Muscle layer of duodenum (tissue), 2 donors: ENCODE measurements at regions not wholly inside any gene's neighbourhood (a gene's known extent, or its start where the extent isn't known, plus 50 kb on each side); places are given as distances from the start of the nearest gene placed in this dataset.

Source experiments
- H3K27ac ChIP-seq: one replicate; pipeline ENCODE4 v1.7.0; 2013; ENCODE audit warnings: mild to moderate bottlenecking, low read length
- H3K27me3 ChIP-seq: one replicate; pipeline ENCODE4 v1.7.0; 2013; ENCODE audit warnings: low read depth, mild to moderate bottlenecking, control low read depth, low read length
- H3K36me3 ChIP-seq, 2 donors: one replicate each; pipeline ENCODE4 v1.7.0; 2013; ENCODE audit warnings: low read length in 2 of 2, control low read depth in 1 of 2, mild to moderate bottlenecking in 1 of 2; ENCODE audit not compliant: insufficient read depth in 2 of 2, control insufficient read depth in 1 of 2
- H3K4me1 ChIP-seq, 2 donors: one replicate each; pipeline ENCODE4 v1.7.0; 2013; ENCODE audit warnings: low read length in 2 of 2, mild to moderate bottlenecking in 2 of 2, control low read depth in 1 of 2, moderate library complexity in 1 of 2; ENCODE audit not compliant: insufficient read depth in 2 of 2, control insufficient read depth in 1 of 2
- H3K4me3 ChIP-seq, 2 donors: one replicate each; pipeline ENCODE4 v1.7.0; 2013; ENCODE audit warnings: low read length in 2 of 2, low read depth in 1 of 2, mild to moderate bottlenecking in 1 of 2
- H3K9me3 ChIP-seq, 2 donors: one replicate each; pipeline ENCODE4 v1.7.0; 2013; ENCODE audit warnings: low read length in 2 of 2, control low read depth in 1 of 2, mild to moderate bottlenecking in 1 of 2; ENCODE audit not compliant: control insufficient read depth in 1 of 2
- donor health status: healthy.

DNA sequence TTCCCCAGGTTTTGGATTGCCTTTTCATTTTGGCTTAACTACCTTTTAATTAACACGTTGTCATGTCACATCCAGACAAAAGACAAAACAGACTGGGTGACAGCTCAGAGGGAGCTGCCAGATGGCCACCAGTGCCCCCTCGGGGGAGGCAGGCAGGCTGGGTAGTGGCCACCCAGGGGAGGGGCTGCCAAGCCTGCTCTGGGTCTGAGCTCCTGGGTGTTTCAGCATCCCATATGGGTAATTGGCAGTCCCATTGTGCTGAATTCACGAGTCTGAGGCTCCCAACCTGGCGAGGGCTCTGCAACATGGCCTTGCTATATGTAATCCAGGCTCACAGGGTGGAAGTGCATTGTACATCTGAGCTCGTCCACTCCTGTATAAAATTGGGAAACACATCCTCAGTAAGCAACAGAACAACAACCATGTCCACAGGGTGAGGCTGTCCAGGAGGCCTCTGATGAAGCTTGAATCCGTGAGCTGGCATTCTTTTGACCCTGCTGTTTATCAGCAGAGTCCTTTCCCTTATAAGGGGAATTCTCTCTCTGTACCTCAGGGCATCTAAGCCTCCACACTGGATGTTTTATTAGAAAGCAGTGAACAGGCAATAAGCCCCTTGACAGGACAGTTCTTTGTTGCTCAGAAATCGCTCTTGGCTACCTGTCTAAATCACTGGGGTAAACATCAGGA lies 111.7 kb upstream of the SLC22A23 start:
- Histone ChIP-seq H3K27ac (no peak overlapping the region), H3K9me3 (no peaks in the 10 kb centered on the region)

DNA sequence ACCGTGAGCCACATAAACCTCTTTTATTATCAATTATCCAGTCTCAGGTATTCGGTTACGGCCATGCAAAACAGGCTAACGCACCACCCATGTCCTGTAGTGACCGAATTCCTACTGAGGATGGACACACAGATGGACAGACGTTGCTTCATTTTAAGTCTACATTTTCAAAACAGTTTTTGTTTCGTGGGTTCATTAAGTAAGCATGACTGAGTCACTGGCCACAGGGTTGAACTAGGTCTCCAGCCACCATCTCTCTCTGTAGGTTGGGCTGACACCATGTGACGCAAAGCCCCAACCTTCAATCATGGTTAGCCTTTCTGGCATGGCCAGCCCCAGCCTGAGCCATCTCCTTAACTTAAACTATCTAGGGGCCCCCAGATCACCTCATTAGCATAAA lies 110.0 kb upstream of the SLC22A23 start:
- Histone ChIP-seq H3K27me3 (no peaks in the 10 kb centered on the region), H3K4me3 (no peak overlapping the region), H3K36me3 (no peaks in the 10 kb centered on the region), H3K4me1 (peaks cover 0 to 5% of the 10 kb centered on the region in 2 donors), H3K27ac (no peak overlapping the region), H3K9me3 (no peaks in the 10 kb centered on the region)

More for the DNA sequence above, 111.7 kb upstream of the SLC22A23 start:
- no peaks in the 10 kb centered on the region for H3K36me3 ChIP-seq
- H3K4me1 ChIP-seq = peaks cover 0 to 5% of the 10 kb centered on the region in 2 donors
- H3K27me3 ChIP-seq = no peaks in the 10 kb centered on the region
- no peak overlapping the region for H3K4me3 ChIP-seq

DNA sequence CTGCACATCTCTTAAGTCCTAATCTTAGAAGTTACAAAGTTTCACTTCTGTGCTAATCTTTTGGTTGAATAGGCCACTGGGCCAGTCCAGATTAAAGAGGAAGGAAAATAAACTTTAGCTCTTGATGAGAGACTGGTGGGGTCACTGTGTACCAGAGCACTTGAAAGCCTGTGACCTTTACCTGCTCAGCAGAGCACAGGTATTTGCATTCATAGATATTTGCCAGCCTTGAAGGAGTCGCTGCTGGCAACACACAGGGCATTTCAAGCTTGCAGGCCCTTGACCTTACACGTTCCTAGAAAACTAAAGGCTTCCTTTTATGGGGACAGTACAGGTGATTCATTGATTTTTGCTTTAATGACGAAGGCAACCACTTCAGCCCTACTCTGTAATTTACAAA lies 108.4 kb upstream of the SLC22A23 start:
- Histone ChIP-seq H3K9me3 (no peaks in the 10 kb centered on the region), H3K27ac (no peak overlapping the region), H3K4me1 (peaks cover 0 to 5% of the 10 kb centered on the region in 2 donors), H3K4me3 (no peak overlapping the region), H3K36me3 (no peaks in the 10 kb centered on the region), H3K27me3 (no peaks in the 10 kb centered on the region)

DNA sequence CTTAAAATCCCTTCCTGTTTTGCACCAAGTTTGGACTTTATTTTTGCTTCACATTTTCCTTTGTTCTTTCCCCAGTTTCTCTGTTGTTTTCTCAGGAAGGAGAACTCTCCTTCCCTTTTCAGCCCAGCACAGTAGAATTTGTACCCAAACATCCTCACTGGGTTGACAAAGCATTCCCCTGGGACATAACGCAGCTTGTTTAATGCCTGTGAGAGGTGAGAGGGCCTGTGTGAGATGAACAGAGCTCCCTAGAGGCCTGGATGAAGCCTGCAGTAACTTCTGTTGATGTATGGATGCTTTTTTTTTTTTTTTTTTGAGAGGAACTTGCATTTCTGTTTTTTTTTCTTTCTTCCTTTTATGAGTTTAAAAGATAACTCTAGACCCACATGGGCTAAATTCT lies 104.9 kb upstream of the SLC22A23 start:
- H3K4me3 ChIP-seq = no peak overlapping the region
- H3K9me3 ChIP-seq = no peaks in the 10 kb centered on the region
- no peak overlapping the region for H3K27ac ChIP-seq
- H3K27me3 ChIP-seq = no peaks in the 10 kb centered on the region
- no peaks in the 10 kb centered on the region for H3K4me1 ChIP-seq
- no peaks in the 10 kb centered on the region for H3K36me3 ChIP-seq

DNA sequence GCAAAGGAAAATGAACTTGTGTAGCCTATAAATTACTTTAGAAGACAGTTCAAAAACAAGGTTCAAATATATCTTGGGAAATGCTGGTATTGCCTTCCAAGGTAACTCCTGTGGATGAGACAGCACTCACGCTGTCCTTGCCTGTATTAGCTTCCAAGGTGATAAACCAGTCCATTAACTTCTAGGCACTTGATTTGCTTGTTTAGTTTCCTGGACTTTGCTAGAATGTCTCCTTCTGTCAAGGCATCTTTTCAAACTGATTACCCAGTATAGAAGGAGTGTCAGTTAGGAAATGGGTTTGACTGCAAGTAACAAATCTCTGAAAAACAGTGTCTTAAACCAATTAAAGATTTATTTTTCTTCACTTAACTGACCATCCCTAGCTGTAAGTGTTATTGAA lies 103.4 kb upstream of the SLC22A23 start:
- Histone ChIP-seq H3K27ac (no peak overlapping the region), H3K4me1 (no peaks in the 10 kb centered on the region), H3K27me3 (no peaks in the 10 kb centered on the region), H3K9me3 (no peaks in the 10 kb centered on the region), H3K4me3 (no peak overlapping the region), H3K36me3 (no peaks in the 10 kb centered on the region)

DNA sequence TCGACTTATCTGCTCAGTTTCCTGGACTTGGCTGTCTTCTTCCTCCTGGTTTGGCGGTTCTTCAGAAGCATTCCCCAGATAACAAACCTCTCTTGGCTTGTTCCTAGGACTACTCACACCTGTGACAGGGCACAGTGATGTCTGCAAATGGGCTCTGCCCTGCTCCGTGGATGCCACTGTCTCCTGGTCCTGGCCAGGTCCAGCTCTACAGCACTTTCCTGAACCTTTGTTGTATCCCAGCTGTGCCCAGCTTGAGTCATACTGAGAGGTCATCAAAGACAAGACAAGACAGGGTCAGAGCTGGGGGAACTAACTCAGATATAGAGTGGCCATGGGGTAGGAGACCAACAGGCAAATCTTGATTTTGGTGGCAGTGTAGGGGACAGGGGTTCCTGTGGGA lies 102.7 kb upstream of the SLC22A23 start:
- H3K4me1 ChIP-seq = no peaks in the 10 kb centered on the region
- H3K27ac ChIP-seq = no peak overlapping the region
- H3K36me3 ChIP-seq = no peaks in the 10 kb centered on the region
- H3K4me3 ChIP-seq = no peak overlapping the region
- no peaks in the 10 kb centered on the region for H3K27me3 ChIP-seq
- no peaks in the 10 kb centered on the region for H3K9me3 ChIP-seq

DNA sequence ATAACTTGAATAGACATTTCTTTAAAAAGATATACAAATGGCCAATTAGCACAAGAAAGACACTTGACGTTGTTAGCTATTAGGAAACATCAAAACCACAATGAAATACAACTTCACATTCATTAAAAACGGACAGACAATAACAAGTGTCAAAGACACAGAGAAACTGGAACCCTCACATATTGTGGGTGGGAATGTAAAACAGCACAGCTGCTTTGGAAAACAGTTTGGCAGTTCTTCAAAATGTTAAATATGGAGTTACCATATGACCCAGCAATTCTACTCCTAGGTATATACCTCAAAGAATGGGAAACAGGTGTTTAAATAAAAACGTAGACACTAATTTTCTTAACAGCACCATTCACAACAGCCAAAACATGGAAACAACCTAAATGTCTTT lies 100.5 kb upstream of the SLC22A23 start:
- H3K27ac ChIP-seq = no peak overlapping the region
- peaks cover 0 to 11% of the 10 kb centered on the region in 2 donors for H3K9me3 ChIP-seq
- no peak overlapping the region for H3K4me3 ChIP-seq
- H3K36me3 ChIP-seq = no peaks in the 10 kb centered on the region
- H3K27me3 ChIP-seq = no peaks in the 10 kb centered on the region
- H3K4me1 ChIP-seq = no peaks in the 10 kb centered on the region

DNA sequence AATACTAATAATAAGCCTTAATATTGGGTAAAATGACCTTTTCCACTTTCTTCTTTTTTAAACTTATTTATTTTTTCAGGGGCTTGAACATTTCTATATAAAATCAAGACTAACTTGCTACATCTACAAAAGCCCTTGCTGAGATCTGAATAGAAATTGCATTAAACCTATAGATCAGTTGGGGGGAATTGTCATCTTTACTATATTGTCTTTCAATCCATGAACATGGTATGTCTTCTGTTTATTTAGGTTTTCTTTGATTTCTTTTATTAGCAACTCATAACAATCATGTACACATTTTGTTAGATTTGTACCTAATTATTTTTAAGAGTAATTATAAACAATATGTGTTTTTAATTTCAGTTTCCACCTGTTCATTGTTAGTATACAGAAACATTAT lies 96.4 kb upstream of the SLC22A23 start:
- Histone ChIP-seq H3K4me3 (no peak overlapping the region), H3K9me3 (peaks cover 0 to 18% of the 10 kb centered on the region in 2 donors), H3K4me1 (no peaks in the 10 kb centered on the region), H3K27me3 (no peaks in the 10 kb centered on the region), H3K27ac (no peak overlapping the region), H3K36me3 (no peaks in the 10 kb centered on the region)

DNA sequence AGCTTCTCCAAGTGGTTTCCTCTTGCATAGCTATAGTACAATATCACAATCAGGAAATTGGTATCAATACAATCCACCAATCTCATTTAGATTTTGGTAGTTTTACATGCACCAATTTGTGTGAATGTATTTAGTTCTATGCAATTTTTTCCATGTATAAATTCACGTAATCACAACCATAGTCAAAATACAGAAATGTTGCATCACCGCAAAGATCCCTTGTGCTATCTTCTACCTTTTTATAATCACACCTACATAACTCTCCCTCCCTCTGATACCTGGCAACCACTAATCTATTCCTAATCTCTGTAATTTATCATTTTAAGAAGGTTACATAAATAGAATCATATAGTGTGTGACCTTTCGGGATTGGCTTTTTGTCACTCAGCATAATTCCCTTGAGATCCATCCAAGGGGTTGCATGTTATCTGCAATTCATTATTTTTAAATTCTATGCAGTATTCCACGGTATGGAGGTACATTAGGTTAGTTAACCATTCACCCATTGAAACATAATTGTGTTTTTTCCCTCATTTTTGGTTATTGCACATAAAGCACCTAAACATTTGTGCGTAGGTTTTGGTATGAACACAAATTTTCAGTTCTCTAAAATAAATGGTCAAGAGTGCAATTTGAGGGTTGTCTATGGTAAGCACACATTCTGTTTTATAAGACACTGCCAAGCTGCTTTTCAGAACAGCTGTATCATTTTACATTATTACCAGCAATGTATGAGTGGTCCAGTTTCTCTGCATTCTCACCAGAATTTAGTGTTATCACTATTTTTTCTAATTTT lies 95.1 kb upstream of the SLC22A23 start:
- no peak overlapping the region for H3K27ac ChIP-seq
- no peaks in the 10 kb centered on the region for H3K4me1 ChIP-seq

DNA sequence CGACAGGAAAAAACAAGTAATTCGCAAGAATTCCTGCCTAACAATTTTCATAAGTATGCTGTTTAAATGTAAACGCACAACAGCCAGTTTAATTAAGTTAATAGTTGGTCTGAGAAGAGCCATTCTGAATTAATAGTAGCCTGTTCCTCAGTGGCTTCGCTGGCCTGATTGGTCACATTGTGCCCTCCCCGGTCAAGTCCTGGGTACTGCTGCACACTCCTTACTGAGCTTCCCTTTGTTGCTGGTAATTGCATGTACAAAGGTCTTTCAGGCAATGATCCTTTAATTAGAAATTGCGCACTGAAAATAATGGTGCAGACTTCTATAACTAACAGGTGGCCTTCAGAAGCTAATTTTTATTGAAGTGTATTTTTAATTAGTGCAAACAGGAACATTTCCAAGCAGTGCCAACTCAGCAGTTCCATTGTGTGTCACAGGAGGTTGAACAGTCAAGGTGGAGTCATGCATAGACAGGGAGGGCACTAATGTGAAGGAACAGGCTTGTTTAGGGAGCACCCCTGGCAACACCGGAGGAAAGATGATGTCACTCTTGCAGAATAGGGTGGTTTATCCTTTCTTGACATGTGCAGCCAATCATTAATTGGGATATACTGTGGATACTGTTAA lies 92.6 kb upstream of the SLC22A23 start:
- no peaks in the 10 kb centered on the region for H3K4me1 ChIP-seq
- H3K4me3 ChIP-seq = no peak overlapping the region
- peaks cover 0 to 18% of the 10 kb centered on the region in 2 donors for H3K9me3 ChIP-seq
- H3K36me3 ChIP-seq = no peaks in the 10 kb centered on the region
- H3K27ac ChIP-seq = peak overlapping the region; percentile 13
- no peaks in the 10 kb centered on the region for H3K27me3 ChIP-seq

More for the DNA sequence above, 95.1 kb upstream of the SLC22A23 start:
- Histone ChIP-seq H3K36me3 (no peaks in the 10 kb centered on the region), H3K27me3 (no peaks in the 10 kb centered on the region), H3K4me3 (no peak overlapping the region), H3K9me3 (peaks cover 0 to 18% of the 10 kb centered on the region in 2 donors)

DNA sequence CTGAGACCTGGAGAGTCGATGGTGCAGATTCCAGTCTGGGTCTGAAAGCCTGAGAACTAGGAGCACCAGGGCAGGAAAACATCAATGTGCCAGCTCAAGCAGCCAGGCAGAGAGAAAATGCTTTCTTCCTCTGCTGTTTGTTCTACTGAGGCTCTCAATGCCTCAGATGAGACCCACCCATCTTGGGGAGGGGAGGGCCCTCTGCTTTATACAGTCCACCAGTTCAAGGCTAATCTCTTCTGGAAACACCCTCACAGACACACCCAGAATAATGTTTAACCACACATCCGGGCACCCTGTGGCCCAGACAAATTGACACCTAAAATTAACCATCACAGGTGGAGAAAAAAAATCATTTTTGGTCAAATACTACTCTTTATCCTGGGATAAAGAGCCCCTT lies 89.3 kb upstream of the SLC22A23 start:
- no peaks in the 10 kb centered on the region for H3K9me3 ChIP-seq
- no peak overlapping the region for H3K4me3 ChIP-seq
- peak overlapping the region; percentile 11 for H3K27ac ChIP-seq
- H3K36me3 ChIP-seq = no peaks in the 10 kb centered on the region
- H3K4me1 ChIP-seq = no peaks in the 10 kb centered on the region
- H3K27me3 ChIP-seq = no peaks in the 10 kb centered on the region
